Adipocyte (in vitro differentiated cells): ENCODE measurements at regions not wholly inside any gene's neighbourhood (a gene's known extent, or its start where the extent isn't known, plus 50 kb on each side); places are given as distances from the start of the nearest gene placed in this dataset.
"Not testable (repeated sequence)": the region's sequence is repeated elsewhere in the genome, so short reads cannot be mapped to it uniquely, and the experiment has no call there.

Source experiments
- DNase-seq: peaks from one replicate; pipeline ENCODE4 v3.0.0-alpha.2; 2015; ENCODE audit warnings: low read depth
- H3K27me3 ChIP-seq: replicated peaks from 2 replicates; pipeline ENCODE4 v1.7.0; 2013; ENCODE audit warnings: mild to moderate bottlenecking, low read length, moderate library complexity; ENCODE audit not compliant: control insufficient read depth, insufficient read depth
- H3K36me3 ChIP-seq: 2 replicates; pipeline ENCODE4 v1.7.0; 2013; ENCODE audit warnings: low read length, mild to moderate bottlenecking, moderate library complexity; ENCODE audit not compliant: control insufficient read depth, insufficient read depth, severe bottlenecking
- H3K4me1 ChIP-seq: 2 replicates; pipeline ENCODE4 v1.7.0; 2013; ENCODE audit warnings: mild to moderate bottlenecking, low read length, moderate library complexity; ENCODE audit not compliant: control insufficient read depth, insufficient read depth
- H3K4me3 ChIP-seq: 2 replicates; pipeline ENCODE4 v1.7.0; 2013; ENCODE audit warnings: mild to moderate bottlenecking, low read length, moderate library complexity
- H3K9ac ChIP-seq: 2 replicates; pipeline ENCODE4 v1.7.0; 2013; ENCODE audit warnings: mild to moderate bottlenecking, low read length, moderate library complexity
- H3K9me3 ChIP-seq: 2 replicates; pipeline ENCODE4 v1.7.0; 2013; ENCODE audit warnings: mild to moderate bottlenecking, low read length, moderate library complexity; ENCODE audit not compliant: control insufficient read depth

GRCh38 chr5:118520771-118521415 lies 467.5 kb downstream of the DTWD2 start:
- no peaks in the 10 kb centered on the region for H3K4me1 ChIP-seq
- H3K9ac ChIP-seq: no peak overlapping the region
- H3K36me3 ChIP-seq: no peaks in the 10 kb centered on the region
- DNase-seq: no peak
- no peaks in the 10 kb centered on the region for H3K9me3 ChIP-seq
- no peaks in the 10 kb centered on the region for H3K27me3 ChIP-seq
- no peak overlapping the region for H3K4me3 ChIP-seq

- no peaks in the 10 kb centered on the region for H3K9me3 ChIP-seq
- no peaks in the 10 kb centered on the region for H3K27me3 ChIP-seq
- H3K4me3 ChIP-seq: no peak overlapping the region
- DNase-seq: no peak
- H3K4me1 ChIP-seq: no peaks in the 10 kb centered on the region
- H3K9ac ChIP-seq: no peak overlapping the region
- no peaks in the 10 kb centered on the region for H3K36me3 ChIP-seq
Observed at GRCh38 chr5:118519466-118519865, 468.9 kb downstream of the DTWD2 start.

GRCh38 chr5:118518720-118519119 lies 469.6 kb downstream of the DTWD2 start:
- Histone ChIP-seq H3K36me3 (no peaks in the 10 kb centered on the region), H3K27me3 (no peaks in the 10 kb centered on the region), H3K4me1 (no peaks in the 10 kb centered on the region), H3K9me3 (no peaks in the 10 kb centered on the region), H3K9ac (no peak overlapping the region), H3K4me3 (no peak overlapping the region)
- DNase-seq: no peak

- H3K9me3 ChIP-seq: no peaks in the 10 kb centered on the region
- no peaks in the 10 kb centered on the region for H3K36me3 ChIP-seq
- no peaks in the 10 kb centered on the region for H3K4me1 ChIP-seq
- H3K4me3 ChIP-seq: no peak overlapping the region
- no peak overlapping the region for H3K9ac ChIP-seq
- H3K27me3 ChIP-seq: peaks cover 2% of the 10 kb centered on the region
- no peak for DNase-seq
Observed at GRCh38 chr5:118511846-118512245, 476.5 kb downstream of the DTWD2 start.

- Histone ChIP-seq H3K9ac (no peak overlapping the region), H3K27me3 (peaks cover 2% of the 10 kb centered on the region), H3K9me3 (no peaks in the 10 kb centered on the region), H3K36me3 (no peaks in the 10 kb centered on the region), H3K4me3 (no peak overlapping the region), H3K4me1 (no peaks in the 10 kb centered on the region)
- DNase-seq: no peak
Observed at GRCh38 chr5:118506217-118506852, 482.0 kb downstream of the DTWD2 start.

- not testable (repeated sequence) for H3K9ac ChIP-seq, H3K27me3 ChIP-seq, H3K4me1 ChIP-seq, H3K9me3 ChIP-seq, DNase-seq, H3K4me3 ChIP-seq, H3K36me3 ChIP-seq
Observed at GRCh38 chr5:118502232-118502631, 486.1 kb downstream of the DTWD2 start.

- no peaks in the 10 kb centered on the region for H3K27me3 ChIP-seq
- H3K9ac ChIP-seq: no peak overlapping the region
- no peak for DNase-seq
- H3K4me1 ChIP-seq: no peaks in the 10 kb centered on the region
- no peaks in the 10 kb centered on the region for H3K9me3 ChIP-seq
- H3K36me3 ChIP-seq: no peaks in the 10 kb centered on the region
- H3K4me3 ChIP-seq: no peak overlapping the region
Observed at GRCh38 chr5:118491351-118491750, 497.0 kb downstream of the DTWD2 start.

- H3K27me3 ChIP-seq: no peaks in the 10 kb centered on the region
- H3K36me3 ChIP-seq: no peaks in the 10 kb centered on the region
- no peak overlapping the region for H3K9ac ChIP-seq
- no peaks in the 10 kb centered on the region for H3K9me3 ChIP-seq
- no peaks in the 10 kb centered on the region for H3K4me1 ChIP-seq
- no peak overlapping the region for H3K4me3 ChIP-seq
- DNase-seq: no peak
Observed at GRCh38 chr5:118486647-118487225, 501.6 kb downstream of the DTWD2 start.

GRCh38 chr5:118479285-118479684 lies 509.1 kb downstream of the DTWD2 start:
- Histone ChIP-seq H3K27me3 (no peaks in the 10 kb centered on the region), H3K9me3 (no peaks in the 10 kb centered on the region), H3K9ac (no peak overlapping the region), H3K4me1 (no peaks in the 10 kb centered on the region), H3K4me3 (no peak overlapping the region), H3K36me3 (no peaks in the 10 kb centered on the region)
- no peak for DNase-seq

- H3K36me3 ChIP-seq: no peaks in the 10 kb centered on the region
- no peaks in the 10 kb centered on the region for H3K4me1 ChIP-seq
- H3K4me3 ChIP-seq: no peak overlapping the region
- H3K27me3 ChIP-seq: no peaks in the 10 kb centered on the region
- no peak overlapping the region for H3K9ac ChIP-seq
- DNase-seq: no peak
- no peaks in the 10 kb centered on the region for H3K9me3 ChIP-seq
Observed at GRCh38 chr5:118478852-118479251, 509.5 kb downstream of the DTWD2 start.

- no peaks in the 10 kb centered on the region for H3K36me3 ChIP-seq
- H3K4me1 ChIP-seq: no peaks in the 10 kb centered on the region
- H3K4me3 ChIP-seq: no peak overlapping the region
- no peak for DNase-seq
- no peaks in the 10 kb centered on the region for H3K27me3 ChIP-seq
- H3K9me3 ChIP-seq: no peaks in the 10 kb centered on the region
- H3K9ac ChIP-seq: no peak overlapping the region
Observed at GRCh38 chr5:118468085-118468484, 520.3 kb downstream of the DTWD2 start.
